ENCODE measurements at regions not wholly inside any gene's neighbourhood (a gene's known extent, or its start where the extent isn't known, plus 50 kb on each side); places are given as distances from the start of the nearest gene placed in this dataset.

- no peaks in the 10 kb centered on the region for H3K27me3 Mint-ChIP-seq (ENCODE audit: low read depth)
- peaks cover 5% of the 10 kb centered on the region for H3K9me3 Mint-ChIP-seq (ENCODE audit: low read depth)
- no peaks in the 10 kb centered on the region for H3K36me3 Mint-ChIP-seq (ENCODE audit: low read depth)
- no peak for DNase-seq (ENCODE audit: low spot score)
- H3K4me1 Mint-ChIP-seq (ENCODE audit: low read depth) = peaks cover 16% of the 10 kb centered on the region
- TF ChIP-seq CTCF (IDR thresholded peaks at IDR 0.05) = no peak
- no peak overlapping the region for H3K4me3 Mint-ChIP-seq (ENCODE audit: unreplicated experiment)
- H3K27ac Mint-ChIP-seq (ENCODE audit: unreplicated experiment) = no peak overlapping the region
Observed at GRCh38 chr9:81268048-81268447, 421.3 kb downstream of the TLE1 start.

- peaks cover 10% of the 10 kb centered on the region for H3K9me3 Mint-ChIP-seq (ENCODE audit: low read depth)
- TF ChIP-seq CTCF (IDR thresholded peaks at IDR 0.05) = no peak
- no peak overlapping the region for H3K27ac Mint-ChIP-seq (ENCODE audit: unreplicated experiment)
- no peak for DNase-seq (ENCODE audit: low spot score)
- H3K36me3 Mint-ChIP-seq (ENCODE audit: low read depth) = no peaks in the 10 kb centered on the region
- H3K27me3 Mint-ChIP-seq (ENCODE audit: low read depth) = no peaks in the 10 kb centered on the region
- peaks cover 16% of the 10 kb centered on the region for H3K4me1 Mint-ChIP-seq (ENCODE audit: low read depth)
- H3K4me3 Mint-ChIP-seq (ENCODE audit: unreplicated experiment) = no peak overlapping the region
Observed at GRCh38 chr9:81266674-81267073, 422.7 kb downstream of the TLE1 start.

- Mint-ChIP-seq H3K4me1 (ENCODE audit: low read depth) (peaks cover 16% of the 10 kb centered on the region), H3K36me3 (ENCODE audit: low read depth) (no peaks in the 10 kb centered on the region), H3K9me3 (ENCODE audit: low read depth) (peaks cover 15% of the 10 kb centered on the region), H3K4me3 (ENCODE audit: unreplicated experiment) (no peak overlapping the region), H3K27ac (ENCODE audit: unreplicated experiment) (no peak overlapping the region), H3K27me3 (ENCODE audit: low read depth) (no peaks in the 10 kb centered on the region)
- TF ChIP-seq CTCF (IDR thresholded peaks at IDR 0.05) = no peak
- no peak for DNase-seq (ENCODE audit: low spot score)
Observed at GRCh38 chr9:81266086-81266485, 423.3 kb downstream of the TLE1 start.

GRCh38 chr9:81264516-81264915, 424.8 kb downstream of the TLE1 start:
- DNase-seq (ENCODE audit: low spot score) = no peak
- TF ChIP-seq CTCF (IDR thresholded peaks at IDR 0.05) = no peak
- H3K9me3 Mint-ChIP-seq (ENCODE audit: low read depth) = peaks cover 18% of the 10 kb centered on the region

GRCh38 chr9:81259896-81260295, 429.5 kb downstream of the TLE1 start:
- Mint-ChIP-seq H3K27ac (ENCODE audit: unreplicated experiment) (no peak overlapping the region), H3K9me3 (ENCODE audit: low read depth) (peaks cover 13% of the 10 kb centered on the region), H3K4me3 (ENCODE audit: unreplicated experiment) (no peak overlapping the region), H3K4me1 (ENCODE audit: low read depth) (no peaks in the 10 kb centered on the region), H3K27me3 (ENCODE audit: low read depth) (peaks cover 2% of the 10 kb centered on the region), H3K36me3 (ENCODE audit: low read depth) (no peaks in the 10 kb centered on the region)
- no peak for TF ChIP-seq CTCF (IDR thresholded peaks at IDR 0.05)
- DNase-seq (ENCODE audit: low spot score) = no peak

More at GRCh38 chr9:81264516-81264915, 424.8 kb downstream of the TLE1 start:
- H3K36me3 Mint-ChIP-seq (ENCODE audit: low read depth) = no peaks in the 10 kb centered on the region
- H3K27ac Mint-ChIP-seq (ENCODE audit: unreplicated experiment) = no peak overlapping the region
- H3K4me3 Mint-ChIP-seq (ENCODE audit: unreplicated experiment) = no peak overlapping the region
- peaks cover 16% of the 10 kb centered on the region for H3K4me1 Mint-ChIP-seq (ENCODE audit: low read depth)
- no peaks in the 10 kb centered on the region for H3K27me3 Mint-ChIP-seq (ENCODE audit: low read depth)

Data from chondrocyte (in vitro differentiated cells).